C1 segment of cervical spinal cord (tissue), 14 donors: ENCODE measurements at regions not wholly inside any gene's neighbourhood (a gene's known extent, or its start where the extent isn't known, plus 50 kb on each side); places are given as distances from the start of the nearest gene placed in this dataset.

Source experiments
- DNase-seq, 14 donors: peaks; one replicate each; lab custom pipeline; 2025; lab: John Stamatoyannopoulos, UW

- DNase-seq = no peak
These were observed 98.1 kb upstream of the ARHGEF3 start for GRCh38 chr3:56899851-56900250.

GRCh38 chr3:56899078-56899477, 97.3 kb upstream of the ARHGEF3 start:
- no peak for DNase-seq

GRCh38 chr3:56896357-56896756, 94.6 kb upstream of the ARHGEF3 start:
- DNase-seq = no peak

GRCh38 chr3:56894881-56895431, 93.2 kb upstream of the ARHGEF3 start:
- DNase-seq = peak in 11 of 14 donors; percentile 9 to 81 (median 48)

GRCh38 chr3:56890448-56891091, 88.8 kb upstream of the ARHGEF3 start:
- no peak for DNase-seq

GRCh38 chr3:56889131-56889530, 87.4 kb upstream of the ARHGEF3 start:
- DNase-seq = no peak

- DNase-seq = no peak
These were observed 85.8 kb upstream of the ARHGEF3 start for GRCh38 chr3:56887402-56888025.

GRCh38 chr3:56886314-56886713, 84.6 kb upstream of the ARHGEF3 start:
- DNase-seq = no peak

GRCh38 chr3:56885879-56886278, 84.1 kb upstream of the ARHGEF3 start:
- DNase-seq = no peak

- DNase-seq = no peak
These were observed 83.7 kb upstream of the ARHGEF3 start for GRCh38 chr3:56885453-56885852.

- no peak for DNase-seq
These were observed 82.6 kb upstream of the ARHGEF3 start for GRCh38 chr3:56884387-56884786.

- no peak for DNase-seq
These were observed 82.1 kb upstream of the ARHGEF3 start for GRCh38 chr3:56883828-56884227.

GRCh38 chr3:56882896-56883295, 81.1 kb upstream of the ARHGEF3 start:
- DNase-seq = no peak

- no peak for DNase-seq
These were observed 80.1 kb upstream of the ARHGEF3 start for GRCh38 chr3:56881841-56882240.

- DNase-seq = no peak
These were observed 79.2 kb upstream of the ARHGEF3 start for GRCh38 chr3:56880720-56881575.

- no peak for DNase-seq
These were observed 77.9 kb upstream of the ARHGEF3 start for GRCh38 chr3:56879436-56880215.

GRCh38 chr3:56878074-56878473, 76.3 kb upstream of the ARHGEF3 start:
- no peak for DNase-seq

- no peak for DNase-seq
These were observed 75.2 kb upstream of the ARHGEF3 start for GRCh38 chr3:56876916-56877315.

GRCh38 chr3:56874269-56874668, 72.5 kb upstream of the ARHGEF3 start:
- DNase-seq = no peak

GRCh38 chr3:56870436-56870835, 68.7 kb upstream of the ARHGEF3 start:
- DNase-seq = no peak

GRCh38 chr3:56869157-56869889, 67.6 kb upstream of the ARHGEF3 start:
- no peak for DNase-seq
